IMR-90 (cell line): ENCODE measurements at regions not wholly inside any gene's neighbourhood (a gene's known extent, or its start where the extent isn't known, plus 50 kb on each side); places are given as distances from the start of the nearest gene placed in this dataset.

Source experiments
- ATAC-seq: fragments of 200-7000 bp; cut with Tn5 transposase; 2 replicates; pipeline ENCODE4 v1.9.1; 2020; ENCODE audit warnings: low read depth, mild to moderate bottlenecking, moderate library complexity
- BruUV-seq: library from RNA; stranded (reverse); fragments of 400-500 nt; replicated peaks from 2 replicates; lab custom pipeline; 2021; lab: Mats Ljungman, UMichigan
- CTCF ChIA-PET: fragments of 300-600 bp; formaldehyde crosslinking; extraction: SDS; loops from one replicate; lab custom pipeline; 2021; ENCODE audit warnings: antibody characterized with exemption; lab: Yijun Ruan, JAX
- POLR2A ChIA-PET: fragments of 300-600 bp; sonication (Branson Sonifier 250); formaldehyde crosslinking; loops from one replicate; lab custom pipeline; 2022; ENCODE audit warnings: antibody characterized with exemption; ENCODE audit not compliant: unreplicated experiment; lab: Charles Lee
- DNase-seq: peaks from one replicate; pipeline ENCODE4 v3.0.0; 2013
- H2AFZ ChIP-seq: replicated peaks from 2 replicates; pipeline ENCODE3; 2013; ENCODE audit warnings: low read length, mild to moderate bottlenecking; ENCODE audit not compliant: poor library complexity
- H2AK5ac ChIP-seq: 2 replicates; pipeline ENCODE4 v1.6.1; 2013; ENCODE audit warnings: low read depth, low read length, inconsistent platforms
- H2AK9ac ChIP-seq: replicated peaks from 2 replicates; pipeline ENCODE3; 2013; ENCODE audit warnings: mild to moderate bottlenecking, low read depth, low read length, moderate library complexity; ENCODE audit not compliant: poor library complexity
- H2BK120ac ChIP-seq: 2 replicates; pipeline ENCODE4 v1.6.1; 2013; ENCODE audit warnings: low read depth, low read length, inconsistent platforms
- H2BK15ac ChIP-seq: 3 replicates; pipeline ENCODE4 v1.6.1; 2013; ENCODE audit warnings: low read depth, low read length, inconsistent platforms
- H2BK20ac ChIP-seq: 2 replicates; pipeline ENCODE4 v1.6.1; 2013; ENCODE audit warnings: low read depth, mild to moderate bottlenecking, inconsistent platforms, low read length, moderate library complexity
- H2BK5ac ChIP-seq: 2 replicates; pipeline ENCODE4 v1.6.1; 2013; ENCODE audit warnings: mild to moderate bottlenecking, low read depth, low read length, inconsistent platforms; ENCODE audit not compliant: poor library complexity, severe bottlenecking
- H3K14ac ChIP-seq: replicated peaks from 2 replicates; pipeline ENCODE4 v1.6.1; 2013; ENCODE audit warnings: low read depth, low read length, inconsistent platforms
- H3K18ac ChIP-seq: 2 replicates; pipeline ENCODE4 v1.6.1; 2013; ENCODE audit warnings: low read depth, low read length, control low read depth
- H3K23ac ChIP-seq: 2 replicates; pipeline ENCODE4 v1.6.1; 2013; ENCODE audit warnings: low read depth, low read length, inconsistent platforms
- H3K27ac ChIP-seq: 2 replicates; pipeline ENCODE4 v1.5.1; 2013; ENCODE audit warnings: mild to moderate bottlenecking, control low read depth, low read length; ENCODE audit not compliant: insufficient read depth
- H3K27me3 ChIP-seq: 2 replicates; pipeline ENCODE4 v1.6.1; 2013; ENCODE audit warnings: low read length; ENCODE audit not compliant: control insufficient read depth, insufficient read depth
- H3K36me3 ChIP-seq: 2 replicates; pipeline ENCODE4 v1.6.1; 2013; ENCODE audit warnings: low read length, mixed read lengths; ENCODE audit not compliant: control insufficient read depth, insufficient read depth
- H3K4ac ChIP-seq: 2 replicates; pipeline ENCODE4 v1.6.1; 2013; ENCODE audit warnings: low read depth, low read length, inconsistent platforms
- H3K4me1 ChIP-seq: 2 replicates; pipeline ENCODE4 v1.6.1; 2013; ENCODE audit warnings: low read length, mixed read lengths; ENCODE audit not compliant: control insufficient read depth, insufficient read depth
- H3K4me2 ChIP-seq: 2 replicates; pipeline ENCODE4 v1.6.1; 2013; ENCODE audit warnings: low read depth, mild to moderate bottlenecking, control low read depth, low read length, moderate library complexity
- H3K4me3 ChIP-seq: 2 replicates; pipeline ENCODE4 v1.5.1; 2013; ENCODE audit warnings: low read depth, mild to moderate bottlenecking, control low read depth, low read length, moderate library complexity; ENCODE audit not compliant: insufficient read depth
- H3K56ac ChIP-seq: 2 replicates; pipeline ENCODE4 v1.6.1; 2013; ENCODE audit warnings: low read length, inconsistent platforms; ENCODE audit not compliant: insufficient read depth; ENCODE audit errors: extremely low read depth
- H3K79me1 ChIP-seq, 2 experiments: 2 replicates each; pipeline ENCODE4 v1.6.1; 2013; ENCODE audit warnings: low read length in 2 of 2, inconsistent platforms in 1 of 2, low read depth in 1 of 2
- H3K9ac ChIP-seq: 2 replicates; pipeline ENCODE4 v1.6.1; 2013; ENCODE audit warnings: low read depth, low read length, control low read depth
- H3K9me1 ChIP-seq: 2 replicates; pipeline ENCODE4 v1.6.1; 2013; ENCODE audit warnings: low read length, inconsistent platforms; ENCODE audit not compliant: insufficient read depth
- H3K9me3 ChIP-seq: 2 replicates; pipeline ENCODE4 v1.6.1; 2013; ENCODE audit warnings: low read length; ENCODE audit not compliant: control insufficient read depth, insufficient read depth
- H4K20me1 ChIP-seq: 2 replicates; pipeline ENCODE4 v1.6.1; 2013; ENCODE audit warnings: low read length, inconsistent platforms; ENCODE audit not compliant: insufficient read depth
- H4K5ac ChIP-seq: 2 replicates; pipeline ENCODE4 v1.6.1; 2013; ENCODE audit warnings: mild to moderate bottlenecking, low read depth, low read length, control low read depth
- H4K8ac ChIP-seq, 2 experiments: 2 replicates each; pipeline ENCODE4 v1.6.1; 2013; ENCODE audit warnings: low read depth in 2 of 2, low read length in 2 of 2, control low read depth in 1 of 2, inconsistent platforms in 1 of 2
- H4K91ac ChIP-seq: 2 replicates; pipeline ENCODE4 v1.6.1; 2013; ENCODE audit warnings: low read depth, low read length, inconsistent platforms; ENCODE audit not compliant: insufficient read depth
- BHLHE40 ChIP-seq: fragments of 150-350 bp; IDR thresholded peaks from 2 replicates; pipeline ENCODE4 v1.6.1; 2016; ENCODE audit warnings: mild to moderate bottlenecking, low read depth, low read length
- CEBPB ChIP-seq: IDR thresholded peaks from 2 replicates; pipeline ENCODE4 v1.6.1; 2012; ENCODE audit warnings: low read depth, low read length, improper control_type of control experiment
- CHD1 ChIP-seq: IDR thresholded peaks from 2 replicates; pipeline ENCODE4 v1.6.1; 2012; ENCODE audit warnings: low read depth, low read length, improper control_type of control experiment
- FOS ChIP-seq: fragments of 150-350 bp; IDR thresholded peaks from 2 replicates; pipeline ENCODE4 v1.6.1; 2016; ENCODE audit warnings: low read depth, low read length
- MAFK ChIP-seq: IDR thresholded peaks from 2 replicates; pipeline ENCODE4 v1.6.1; 2012; ENCODE audit warnings: low read depth, low read length, improper control_type of control experiment
- MAZ ChIP-seq: IDR thresholded peaks from 2 replicates; pipeline ENCODE4 v1.6.1; 2012; ENCODE audit warnings: low read depth, mild to moderate bottlenecking, low read length, improper control_type of control experiment, moderate library complexity, borderline replicate concordance
- MXI1 ChIP-seq: IDR thresholded peaks from 2 replicates; pipeline ENCODE4 v1.6.1; 2012; ENCODE audit warnings: low read depth, mild to moderate bottlenecking, low read length, moderate library complexity, borderline replicate concordance
- NFE2L2 ChIP-seq: fragments of 150-350 bp; IDR thresholded peaks from 2 replicates; pipeline ENCODE4 v1.6.1; 2016; ENCODE audit warnings: low read depth, mild to moderate bottlenecking, low read length
- POLR2A ChIP-seq: IDR thresholded peaks from 2 replicates; pipeline ENCODE4 v1.6.1; 2012; ENCODE audit warnings: mild to moderate bottlenecking, low read depth, low read length
- RAD21 ChIP-seq: IDR thresholded peaks from 2 replicates; pipeline ENCODE4 v1.6.1; 2012; ENCODE audit warnings: low read length, improper control_type of control experiment
- RCOR1 ChIP-seq: IDR thresholded peaks from 2 replicates; pipeline ENCODE4 v1.6.1; 2012; ENCODE audit warnings: mild to moderate bottlenecking, low read length, improper control_type of control experiment; ENCODE audit not compliant: insufficient replicate concordance
- RFX5 ChIP-seq: IDR thresholded peaks from 2 replicates; pipeline ENCODE4 v1.8.0; 2012; ENCODE audit warnings: low read depth, mild to moderate bottlenecking, low read length, moderate library complexity
- SMC3 ChIP-seq: fragments of 150-350 bp; IDR thresholded peaks from 2 replicates; pipeline ENCODE4 v1.6.1; 2016; ENCODE audit warnings: low read depth, mild to moderate bottlenecking, antibody characterized with exemption, low read length, moderate library complexity
- WGBS, 2 experiments: methylation state at CpG; one replicate each; pipeline versions ENCODE4 v1.1.5 to v1.1.7; 2013; ENCODE audit warnings: missing lambda C conversion rate in 2 of 2; ENCODE audit not compliant: insufficient read length in 1 of 2; ENCODE audit errors: extremely low coverage in 2 of 2; 5-methylcytosine and 5-hydroxymethylcytosine counted together
- dilution Hi-C: fragments of 300-500 bp; cut with HindIII; formaldehyde crosslinking; loops from one replicate; pipeline ENCODE4 v1.14.3; 2018; ENCODE audit warnings: low sequenced_read_pairs; ENCODE audit not compliant: unreplicated experiment
- in situ Hi-C: fragments of 300-500 bp; cut with MboI; formaldehyde crosslinking; loops from 3 replicates; pipeline ENCODE4 v1.14.3; 2019; ENCODE audit warnings: low sequenced_read_pairs, inconsistent platforms, mixed read lengths
- intact Hi-C: fragments of 100-400 bp; cut with micrococcal nuclease; formaldehyde crosslinking; loops from 2 replicates; pipeline ENCODE4 v1.10.0; 2022
- TF ChIP-seq, protein P1 (sequence below): fragments of 150-350 bp; IDR thresholded peaks from 2 replicates; pipeline ENCODE4 v1.6.1; 2017; ENCODE audit warnings: mild to moderate bottlenecking, antibody characterized with exemption, low read length, low read depth
- TF ChIP-seq, protein P2 (sequence below): conservative IDR thresholded peaks from 2 replicates; pipeline ENCODE4 v1.5.1; 2012; ENCODE audit warnings: mild to moderate bottlenecking, low read depth, low read length, improper control_type of control experiment
- TF ChIP-seq, protein P3 (sequence below): fragments of 150-350 bp; IDR thresholded peaks from 2 replicates; pipeline ENCODE4 v1.6.1; 2016; ENCODE audit warnings: low read depth, mild to moderate bottlenecking, low read length, moderate library complexity, borderline replicate concordance

DNA sequence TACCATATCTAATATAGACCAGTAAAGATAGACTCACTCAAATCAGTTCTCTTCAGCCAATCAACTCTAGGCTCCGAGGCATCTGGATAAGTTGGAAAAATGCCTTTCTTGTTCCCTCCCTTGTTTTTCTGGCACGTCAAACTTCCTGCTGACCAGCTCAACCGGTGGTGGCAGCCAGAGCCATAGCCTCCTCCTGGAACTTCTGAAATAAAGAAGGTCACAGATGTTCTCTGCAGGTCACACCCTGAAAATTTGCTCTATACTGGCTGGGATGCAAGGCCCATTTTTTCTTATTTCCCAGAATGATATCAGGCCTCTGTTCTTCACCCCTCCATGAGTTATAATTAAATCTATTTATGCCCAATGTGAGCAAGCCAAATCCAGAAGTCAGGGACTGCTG lies 81.9 kb downstream of the BMP4 start:
- POLR2A ChIA-PET = no interaction called here
- no peak overlapping the region for H3K4ac ChIP-seq
- intact Hi-C loops = no loop called here
- H3K56ac ChIP-seq = no peak overlapping the region
- no peak overlapping the region for H2BK5ac ChIP-seq
- in situ Hi-C loops = no loop called here
- WGBS, 2 experiments = 94% methylated on average over 2 of the region's 3 CpGs; no CpG with 5 or more reads in 1 of the 2 experiments
- H2AFZ ChIP-seq = no peak overlapping the region
- H3K27ac ChIP-seq = no peak overlapping the region
- no peak for TF ChIP-seq CEBPB
- TF ChIP-seq MAFK = no peak
- TF ChIP-seq, protein P1, sequence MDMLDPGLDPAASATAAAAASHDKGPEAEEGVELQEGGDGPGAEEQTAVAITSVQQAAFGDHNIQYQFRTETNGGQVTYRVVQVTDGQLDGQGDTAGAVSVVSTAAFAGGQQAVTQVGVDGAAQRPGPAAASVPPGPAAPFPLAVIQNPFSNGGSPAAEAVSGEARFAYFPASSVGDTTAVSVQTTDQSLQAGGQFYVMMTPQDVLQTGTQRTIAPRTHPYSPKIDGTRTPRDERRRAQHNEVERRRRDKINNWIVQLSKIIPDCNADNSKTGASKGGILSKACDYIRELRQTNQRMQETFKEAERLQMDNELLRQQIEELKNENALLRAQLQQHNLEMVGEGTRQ = no peak
- no peak for TF ChIP-seq CHD1
- no peak for TF ChIP-seq RAD21
- TF ChIP-seq, protein P2, sequence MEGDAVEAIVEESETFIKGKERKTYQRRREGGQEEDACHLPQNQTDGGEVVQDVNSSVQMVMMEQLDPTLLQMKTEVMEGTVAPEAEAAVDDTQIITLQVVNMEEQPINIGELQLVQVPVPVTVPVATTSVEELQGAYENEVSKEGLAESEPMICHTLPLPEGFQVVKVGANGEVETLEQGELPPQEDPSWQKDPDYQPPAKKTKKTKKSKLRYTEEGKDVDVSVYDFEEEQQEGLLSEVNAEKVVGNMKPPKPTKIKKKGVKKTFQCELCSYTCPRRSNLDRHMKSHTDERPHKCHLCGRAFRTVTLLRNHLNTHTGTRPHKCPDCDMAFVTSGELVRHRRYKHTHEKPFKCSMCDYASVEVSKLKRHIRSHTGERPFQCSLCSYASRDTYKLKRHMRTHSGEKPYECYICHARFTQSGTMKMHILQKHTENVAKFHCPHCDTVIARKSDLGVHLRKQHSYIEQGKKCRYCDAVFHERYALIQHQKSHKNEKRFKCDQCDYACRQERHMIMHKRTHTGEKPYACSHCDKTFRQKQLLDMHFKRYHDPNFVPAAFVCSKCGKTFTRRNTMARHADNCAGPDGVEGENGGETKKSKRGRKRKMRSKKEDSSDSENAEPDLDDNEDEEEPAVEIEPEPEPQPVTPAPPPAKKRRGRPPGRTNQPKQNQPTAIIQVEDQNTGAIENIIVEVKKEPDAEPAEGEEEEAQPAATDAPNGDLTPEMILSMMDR = no peak
- TF ChIP-seq, protein P3, sequence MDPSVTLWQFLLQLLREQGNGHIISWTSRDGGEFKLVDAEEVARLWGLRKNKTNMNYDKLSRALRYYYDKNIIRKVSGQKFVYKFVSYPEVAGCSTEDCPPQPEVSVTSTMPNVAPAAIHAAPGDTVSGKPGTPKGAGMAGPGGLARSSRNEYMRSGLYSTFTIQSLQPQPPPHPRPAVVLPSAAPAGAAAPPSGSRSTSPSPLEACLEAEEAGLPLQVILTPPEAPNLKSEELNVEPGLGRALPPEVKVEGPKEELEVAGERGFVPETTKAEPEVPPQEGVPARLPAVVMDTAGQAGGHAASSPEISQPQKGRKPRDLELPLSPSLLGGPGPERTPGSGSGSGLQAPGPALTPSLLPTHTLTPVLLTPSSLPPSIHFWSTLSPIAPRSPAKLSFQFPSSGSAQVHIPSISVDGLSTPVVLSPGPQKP = no peak
- TF ChIP-seq MAZ = no peak
- no peak for TF ChIP-seq SMC3
- TF ChIP-seq RFX5 = no peak
- TF ChIP-seq RCOR1 = no peak
- no peak for TF ChIP-seq NFE2L2
- TF ChIP-seq POLR2A = no peak
- TF ChIP-seq FOS = no peak
- TF ChIP-seq BHLHE40 = no peak
- no peak for TF ChIP-seq MXI1
- no peaks in the 10 kb centered on the region for H3K36me3 ChIP-seq
- ATAC-seq (no peak), DNase-seq (no peak)
- H3K4me3 ChIP-seq = no peak overlapping the region
- CTCF ChIA-PET = no interaction called here
- no peak overlapping the region for H3K4me2 ChIP-seq
- no peaks in the 10 kb centered on the region for H3K9me3 ChIP-seq
- no peaks in the 10 kb centered on the region for H3K79me1 ChIP-seq
- peaks cover 4% of the 10 kb centered on the region; the same call in 1 of the 2 replicates for H3K9me1 ChIP-seq
- H4K5ac ChIP-seq = no peak overlapping the region
- no peak overlapping the region for H3K9ac ChIP-seq
- no peak overlapping the region for H3K23ac ChIP-seq
- no peak overlapping the region for H2AK9ac ChIP-seq
- no peaks in the 10 kb centered on the region for H3K4me1 ChIP-seq
- no peak overlapping the region for H2BK15ac ChIP-seq
- BruUV-seq = no TSS peak
- H2AK5ac ChIP-seq = no peak overlapping the region
- dilution Hi-C loops = no loop called here
- no peak overlapping the region for H2BK120ac ChIP-seq
- no peak overlapping the region for H3K18ac ChIP-seq
- no peak overlapping the region for H2BK20ac ChIP-seq
- no peak overlapping the region for H4K8ac ChIP-seq
- H4K20me1 ChIP-seq = no peaks in the 10 kb centered on the region
- no peak overlapping the region for H4K91ac ChIP-seq
- H3K27me3 ChIP-seq = no peaks in the 10 kb centered on the region; the same call in 1 of the 2 replicates
- H3K14ac ChIP-seq = no peak overlapping the region
